ENCODE measurements at regions not wholly inside any gene's neighbourhood (a gene's known extent, or its start where the extent isn't known, plus 50 kb on each side); places are given as distances from the start of the nearest gene placed in this dataset.

DNA sequence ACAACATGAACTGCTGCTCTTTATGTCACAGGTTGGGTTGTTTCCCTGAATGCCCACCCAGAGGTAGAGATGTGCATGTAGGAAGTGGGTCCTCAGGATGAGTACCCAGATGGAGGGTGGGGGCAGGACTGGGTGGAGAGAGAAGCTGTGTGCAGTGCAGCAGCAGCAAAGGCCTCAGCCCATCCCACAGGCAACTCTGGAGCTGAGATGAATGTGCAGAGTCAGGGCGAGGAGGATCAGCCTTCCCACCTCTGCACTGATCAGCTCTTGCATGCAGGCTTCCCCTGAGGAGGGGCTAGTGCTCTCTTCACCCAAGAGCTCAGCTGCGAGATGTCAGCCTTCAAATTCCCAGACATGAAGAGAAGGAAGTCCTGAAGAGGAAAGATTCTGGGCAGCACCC lies 326.2 kb upstream of the RAB6C start:
- Histone ChIP-seq H3K4me3 (ENCODE audit: control insufficient read depth in 2 of 3, extremely low read depth in 1 of 3, insufficient read depth in 2 of 3, low read depth in 1 of 3, low read length in 3 of 3) (no peak overlapping the region), H3K9me3 (ENCODE audit: control insufficient read depth, low read depth, low read length) (no peaks in the 10 kb centered on the region), H4K20me1 (ENCODE audit: control insufficient read depth, extremely low read depth, insufficient read depth, low read length) (no peaks in the 10 kb centered on the region), H3K9ac (ENCODE audit: control insufficient read depth, extremely low read depth, insufficient read depth, low read length) (no peak overlapping the region), H3K27ac (ENCODE audit: control insufficient read depth, insufficient read depth, low read length) (no peak overlapping the region), H3K79me2 (ENCODE audit: control insufficient read depth, insufficient read depth, low read length) (no peaks in the 10 kb centered on the region), H3K36me3 (ENCODE audit: control insufficient read depth in 2 of 2, extremely low read depth in 1 of 2, insufficient read depth in 2 of 2, low read length in 2 of 2) (no peaks in the 10 kb centered on the region), H3K27me3 (ENCODE audit: control insufficient read depth, extremely low read depth, insufficient read depth, low read length) (no peaks in the 10 kb centered on the region), H2AFZ (ENCODE audit: control insufficient read depth, low read length) (no peak overlapping the region), H3K4me1 (ENCODE audit: control insufficient read depth, extremely low read depth, insufficient read depth, low read length) (no peaks in the 10 kb centered on the region), H3K4me2 (ENCODE audit: control insufficient read depth, extremely low read depth, insufficient read depth, low read depth, low read length) (no peak overlapping the region), H3K9me1 (ENCODE audit: control insufficient read depth, extremely low read depth, insufficient read depth, low read length) (no peaks in the 10 kb centered on the region)
- dilution Hi-C loops (cut with MboI; ENCODE audit: extremely low pct_ligation_motif_present, low sequenced_read_pairs), result no loop called here
- TF ChIP-seq CTCF (optimal IDR thresholded peaks at IDR 0.05 in 1 of 3, IDR thresholded peaks at IDR 0.05 in 1 of 3, conservative IDR thresholded peaks at IDR 0.05 in 1 of 3; ENCODE audit: extremely low read depth in 1 of 3, insufficient read depth in 2 of 3, low read length in 3 of 3) (no peak), EZH2 (IDR thresholded peaks at IDR 0.05; ENCODE audit: low read length) (no peak)
- DNase-seq (ENCODE audit: low read depth, low spot score) (no peak), FAIRE-seq (no peak)

DNA sequence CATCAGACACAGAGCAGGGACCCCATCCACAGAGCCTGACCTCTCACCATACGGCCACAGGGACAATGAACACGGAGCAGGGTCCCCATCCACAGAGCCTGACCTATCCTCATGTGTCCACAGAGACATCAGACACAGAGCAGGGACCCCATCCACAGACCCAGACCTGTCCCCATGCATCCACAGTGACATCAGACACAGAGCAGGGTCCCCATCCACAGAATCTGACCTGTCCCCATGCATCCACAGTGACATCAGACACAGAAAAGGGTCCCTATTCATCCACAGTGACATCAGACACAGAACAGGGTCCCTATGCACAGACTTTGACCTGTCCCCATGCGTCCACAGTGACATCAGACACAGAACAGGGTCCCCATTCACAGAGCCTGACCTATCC lies 325.1 kb upstream of the RAB6C start:
- H3K27me3 ChIP-seq (ENCODE audit: control insufficient read depth, extremely low read depth, insufficient read depth, low read length), result no peaks in the 10 kb centered on the region
- H2AFZ ChIP-seq (ENCODE audit: control insufficient read depth, low read length), result no peak overlapping the region
- no peak overlapping the region for H3K4me3 ChIP-seq (ENCODE audit: control insufficient read depth in 2 of 3, extremely low read depth in 1 of 3, insufficient read depth in 2 of 3, low read depth in 1 of 3, low read length in 3 of 3)
- DNase-seq (ENCODE audit: low read depth, low spot score) (no peak), FAIRE-seq (no peak)
- dilution Hi-C loops (cut with MboI; ENCODE audit: extremely low pct_ligation_motif_present, low sequenced_read_pairs), result no loop called here
- no peaks in the 10 kb centered on the region for H3K36me3 ChIP-seq (ENCODE audit: control insufficient read depth in 2 of 2, extremely low read depth in 1 of 2, insufficient read depth in 2 of 2, low read length in 2 of 2)
- no peaks in the 10 kb centered on the region for H4K20me1 ChIP-seq (ENCODE audit: control insufficient read depth, extremely low read depth, insufficient read depth, low read length)
- TF ChIP-seq CTCF (optimal IDR thresholded peaks at IDR 0.05 in 1 of 3, IDR thresholded peaks at IDR 0.05 in 1 of 3, conservative IDR thresholded peaks at IDR 0.05 in 1 of 3; ENCODE audit: extremely low read depth in 1 of 3, insufficient read depth in 2 of 3, low read length in 3 of 3), result no peak
- no peak for TF ChIP-seq EZH2 (IDR thresholded peaks at IDR 0.05; ENCODE audit: low read length)
- no peaks in the 10 kb centered on the region for H3K9me3 ChIP-seq (ENCODE audit: control insufficient read depth, low read depth, low read length)
- H3K9ac ChIP-seq (ENCODE audit: control insufficient read depth, extremely low read depth, insufficient read depth, low read length), result no peak overlapping the region
- no peak overlapping the region for H3K4me2 ChIP-seq (ENCODE audit: control insufficient read depth, extremely low read depth, insufficient read depth, low read depth, low read length)
- no peaks in the 10 kb centered on the region for H3K4me1 ChIP-seq (ENCODE audit: control insufficient read depth, extremely low read depth, insufficient read depth, low read length)
- H3K79me2 ChIP-seq (ENCODE audit: control insufficient read depth, insufficient read depth, low read length), result no peaks in the 10 kb centered on the region
- H3K9me1 ChIP-seq (ENCODE audit: control insufficient read depth, extremely low read depth, insufficient read depth, low read length), result no peaks in the 10 kb centered on the region
- no peak overlapping the region for H3K27ac ChIP-seq (ENCODE audit: control insufficient read depth, insufficient read depth, low read length)
